Inferior parietal cortex (tissue), 1 donor: ENCODE measurements at regions not wholly inside any gene's neighbourhood (a gene's known extent, or its start where the extent isn't known, plus 50 kb on each side); places are given as distances from the start of the nearest gene placed in this dataset.
A peak's percentile ranks its signal among the peaks of the same experiment; 100 is the strongest.

Experiments used
- DNase-seq: peaks from one replicate; pipeline ENCODE4 v3.0.0-alpha.2; 2016; ENCODE audit errors: extremely low spot score

DNA sequence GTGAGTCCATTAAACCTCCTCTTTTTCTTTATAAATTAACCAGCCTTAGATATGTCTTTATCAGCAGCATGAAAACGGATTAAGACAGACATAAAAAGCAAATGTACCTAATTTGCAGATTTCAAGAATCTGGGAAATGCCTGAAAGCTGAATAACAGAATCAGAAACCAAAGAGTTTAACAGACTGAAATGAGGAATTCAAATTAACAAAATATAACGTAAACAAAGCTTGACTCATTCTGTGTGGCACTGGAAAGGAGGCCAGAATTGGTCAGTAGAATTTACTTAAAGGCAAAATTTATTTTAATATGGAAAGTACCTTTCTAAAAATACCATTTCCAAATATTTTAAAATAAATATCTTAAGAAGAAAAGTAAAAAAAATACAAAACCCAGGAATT is 540.6 kb upstream of the HTR2A start:
- no peak for DNase-seq

DNA sequence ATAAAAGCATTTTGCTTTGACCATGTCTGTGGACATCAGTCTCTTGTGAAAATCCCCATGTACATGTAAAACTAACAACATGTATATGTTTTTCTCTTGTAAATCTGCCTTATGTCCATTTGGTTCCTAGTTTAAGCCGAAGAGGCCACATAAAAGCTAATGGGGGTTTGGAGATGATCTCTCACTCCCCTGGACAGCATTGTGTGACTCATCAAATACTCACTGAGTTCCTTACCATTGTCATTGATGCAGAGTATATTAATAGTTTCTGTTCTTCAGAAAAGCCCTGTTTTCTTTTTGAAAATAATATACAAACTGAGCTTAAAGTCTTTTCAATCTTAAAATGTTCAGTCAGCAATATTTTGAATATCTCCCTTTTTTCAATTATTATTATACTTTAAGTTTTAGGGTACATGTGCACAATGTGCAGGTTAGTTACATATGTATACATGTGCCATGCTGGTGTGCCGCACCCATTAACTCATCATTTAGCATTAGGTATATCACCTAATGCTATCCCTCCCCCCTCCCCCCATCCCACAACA is 536.7 kb upstream of the HTR2A start:
- DNase-seq, result no peak

- DNase-seq, result peak; percentile 75
These were observed 529.4 kb upstream of the HTR2A start for GRCh38 chr13:47426126-47426849.

- DNase-seq, result no peak
These were observed 524.7 kb upstream of the HTR2A start for GRCh38 chr13:47421525-47421924.

GRCh38 chr13:47420568-47420967 is 523.7 kb upstream of the HTR2A start:
- no peak for DNase-seq

- DNase-seq, result no peak
These were observed 523.2 kb upstream of the HTR2A start for GRCh38 chr13:47420020-47420419.

- no peak for DNase-seq
These were observed 521.5 kb upstream of the HTR2A start for GRCh38 chr13:47418206-47418920.

DNA sequence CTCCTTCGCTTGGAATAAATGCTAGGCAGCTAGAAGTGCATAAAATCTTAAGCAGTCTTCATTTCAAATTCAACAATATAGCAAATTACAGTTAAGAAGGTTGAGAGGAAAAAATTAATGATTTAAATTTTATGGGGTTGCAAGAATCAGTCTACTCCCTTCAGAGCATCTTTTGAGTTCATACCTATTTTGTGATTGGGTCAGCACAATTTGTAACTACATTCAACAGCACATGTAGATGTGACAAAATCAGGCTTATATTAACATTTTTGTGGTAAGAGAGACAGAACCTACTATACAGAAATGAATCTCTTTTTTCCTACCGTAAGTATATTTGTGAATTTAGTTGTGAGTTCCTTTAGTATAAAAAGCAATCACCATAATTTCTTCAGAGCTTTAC is 520.6 kb upstream of the HTR2A start:
- DNase-seq, result no peak

DNA sequence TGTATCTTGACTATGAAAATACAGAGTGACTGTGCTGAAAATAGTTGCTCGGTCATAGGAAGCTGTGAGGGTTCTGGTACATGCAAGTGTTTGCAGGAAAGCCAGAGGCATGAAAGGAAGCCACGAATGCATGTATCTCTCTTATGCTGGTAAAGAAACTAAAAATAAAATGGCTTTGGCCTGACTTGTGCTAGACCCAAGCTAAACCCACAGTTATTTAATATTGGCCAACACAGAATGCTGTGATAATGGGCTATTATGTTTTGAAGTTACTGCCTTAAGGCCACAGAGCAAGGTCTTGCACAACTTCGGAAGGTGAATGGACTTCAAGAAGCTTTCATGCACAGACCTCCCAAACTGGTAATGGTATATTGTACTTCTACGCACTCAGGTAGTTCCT is 518.2 kb upstream of the HTR2A start:
- no peak for DNase-seq

DNA sequence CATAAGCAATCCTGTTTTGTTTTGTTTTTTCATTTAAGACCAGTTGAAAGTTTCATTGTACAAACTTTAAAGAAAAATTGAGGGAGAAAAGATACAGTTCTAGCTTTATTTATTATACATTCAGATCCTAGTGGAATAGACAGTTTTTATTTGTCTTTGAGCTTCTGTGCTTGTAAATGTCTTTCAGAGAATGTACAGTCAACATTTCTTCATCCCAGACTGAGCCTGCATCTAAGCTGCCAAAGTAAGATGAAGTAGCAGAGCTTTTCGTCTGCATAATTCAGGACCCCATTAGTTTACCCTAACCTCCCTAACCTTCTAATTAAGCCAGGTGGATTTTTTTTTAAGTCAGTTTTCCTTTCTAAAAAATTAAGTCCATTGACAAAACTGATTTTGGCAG is 516.7 kb upstream of the HTR2A start:
- no peak for DNase-seq

DNA sequence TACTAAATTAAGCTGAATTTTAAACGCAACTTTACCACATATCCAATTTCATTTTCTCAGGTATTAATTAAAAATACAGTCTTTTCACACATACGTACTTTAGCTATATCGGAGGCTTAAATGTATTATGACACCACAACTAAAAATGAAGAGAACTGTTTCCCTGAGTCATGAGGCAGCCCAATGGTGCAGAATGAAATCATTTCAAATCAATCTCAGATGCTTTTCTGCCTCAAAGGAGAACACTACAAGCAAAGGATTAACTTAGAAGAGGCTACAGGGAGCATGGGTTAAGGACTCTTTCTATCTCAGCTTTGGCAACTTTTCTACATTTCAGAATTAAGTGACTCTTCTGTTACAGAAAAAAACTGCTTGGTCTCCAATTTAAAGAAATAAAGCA is 516.3 kb upstream of the HTR2A start:
- DNase-seq, result no peak

DNA sequence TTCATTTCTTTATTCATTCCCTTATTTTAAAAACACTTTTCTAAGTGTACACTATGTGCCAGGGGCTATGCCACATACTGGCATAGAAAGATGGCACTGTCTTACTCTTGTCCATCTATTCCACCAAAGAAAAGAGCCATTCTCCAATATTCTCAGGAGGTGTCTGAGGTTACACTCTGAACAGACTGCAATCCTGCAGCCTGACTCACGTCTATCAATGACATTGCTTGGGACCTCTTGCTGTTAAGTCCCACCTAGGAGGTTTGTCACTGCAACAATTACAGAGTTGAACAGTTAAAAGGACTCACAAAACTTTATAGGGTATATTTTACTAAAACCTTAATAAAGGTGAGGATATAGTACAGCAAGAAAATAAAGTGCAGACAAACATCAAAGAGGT is 512.9 kb upstream of the HTR2A start:
- no peak for DNase-seq

DNA sequence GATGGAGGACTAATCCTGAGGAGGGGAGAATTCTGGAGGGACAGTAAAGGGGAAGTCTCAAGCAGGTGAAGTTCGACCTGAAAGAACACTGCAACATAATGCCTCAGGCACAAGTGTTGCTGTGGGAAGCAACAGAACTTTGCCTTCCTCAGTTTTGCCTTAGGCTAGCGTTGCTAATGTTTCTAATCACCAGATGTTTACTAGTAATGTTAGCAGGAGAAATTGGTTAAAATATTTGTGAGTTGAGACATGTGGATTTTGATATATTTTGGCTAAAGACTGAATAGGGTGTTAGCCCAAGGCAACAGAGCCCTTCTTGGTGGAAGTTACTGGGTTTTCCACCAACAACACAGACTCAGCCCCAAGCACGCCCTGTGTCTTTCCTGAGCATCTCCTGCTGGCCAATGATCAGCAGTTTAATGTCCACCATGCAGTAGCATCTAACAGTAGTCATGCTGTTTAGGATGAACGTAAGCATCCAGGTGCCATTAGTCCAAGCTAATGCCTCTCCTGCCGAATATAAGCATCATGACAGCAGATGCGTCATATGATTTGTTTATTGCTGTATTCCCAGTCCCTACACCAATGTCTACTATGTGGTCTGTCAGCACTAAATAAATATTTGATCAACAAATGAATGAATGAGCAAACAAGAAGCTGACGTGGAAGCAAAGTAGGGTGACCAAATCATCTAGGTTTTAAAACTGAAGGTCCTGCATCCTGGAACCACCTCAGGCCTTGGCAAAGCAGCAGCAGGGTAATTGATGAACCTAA is 511.9 kb upstream of the HTR2A start:
- no peak for DNase-seq

- no peak for DNase-seq
These were observed 511.0 kb upstream of the HTR2A start for GRCh38 chr13:47407808-47408207.

DNA sequence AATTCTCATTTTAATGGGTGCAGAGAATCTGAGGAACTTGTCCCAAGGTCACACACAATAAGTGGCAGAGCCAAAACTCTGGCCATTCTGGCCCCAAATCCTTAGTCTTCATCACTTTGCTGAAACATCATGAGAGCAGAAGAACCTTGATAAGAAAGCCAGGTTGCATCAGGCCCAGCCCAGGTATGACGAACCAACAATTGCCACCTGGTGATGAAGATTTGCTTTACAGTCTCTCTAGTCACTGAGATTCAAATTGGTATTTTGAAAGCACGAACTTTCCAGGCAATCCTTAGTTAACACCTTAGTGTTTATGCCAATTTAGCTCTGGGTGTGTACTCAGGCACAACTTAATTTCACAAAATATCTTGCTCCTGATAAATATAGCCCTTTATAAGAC is 502.7 kb upstream of the HTR2A start:
- no peak for DNase-seq

GRCh38 chr13:47397739-47398138 is 500.9 kb upstream of the HTR2A start:
- DNase-seq, result no peak

DNA sequence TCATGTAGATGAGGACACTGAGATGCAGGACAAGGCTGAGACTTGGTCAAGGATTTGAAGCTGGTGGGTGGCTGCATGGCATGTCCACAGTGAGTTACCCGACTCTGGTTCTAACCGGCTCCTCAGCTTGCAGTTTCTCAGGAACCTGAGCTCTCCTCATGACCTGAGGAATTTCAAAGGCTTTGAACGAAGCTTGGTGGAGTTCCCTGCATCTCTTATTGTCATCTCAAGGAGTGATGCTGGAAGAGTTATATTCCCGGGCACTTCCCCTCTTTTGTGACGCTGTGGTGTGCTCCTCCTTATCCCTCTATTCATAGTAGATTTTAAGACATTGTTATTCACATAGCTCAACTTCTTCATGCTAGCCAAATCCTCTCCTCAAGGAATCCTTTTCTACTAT is 500.1 kb upstream of the HTR2A start:
- DNase-seq, result no peak

DNA sequence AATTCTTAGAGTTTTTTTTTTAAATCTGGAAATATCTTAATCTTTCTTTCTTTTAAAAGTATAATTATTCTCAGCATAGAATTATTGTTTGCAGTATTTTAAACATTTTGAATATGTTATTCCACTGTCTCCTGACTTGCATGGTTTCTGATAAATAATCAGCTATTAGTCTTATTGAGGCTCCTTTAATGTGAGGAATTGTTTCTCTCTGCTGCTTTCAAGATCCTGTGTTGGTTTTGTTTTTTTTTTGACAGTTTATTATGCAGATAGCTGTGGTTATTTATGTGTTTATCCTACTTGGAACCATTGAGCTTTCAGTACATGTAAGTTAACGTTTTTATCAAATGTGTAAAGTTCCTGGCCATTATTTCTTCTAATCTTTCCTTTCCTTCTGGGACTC is 477.9 kb upstream of the HTR2A start:
- no peak for DNase-seq

GRCh38 chr13:47372751-47373150 is 475.9 kb upstream of the HTR2A start:
- DNase-seq, result no peak

DNA sequence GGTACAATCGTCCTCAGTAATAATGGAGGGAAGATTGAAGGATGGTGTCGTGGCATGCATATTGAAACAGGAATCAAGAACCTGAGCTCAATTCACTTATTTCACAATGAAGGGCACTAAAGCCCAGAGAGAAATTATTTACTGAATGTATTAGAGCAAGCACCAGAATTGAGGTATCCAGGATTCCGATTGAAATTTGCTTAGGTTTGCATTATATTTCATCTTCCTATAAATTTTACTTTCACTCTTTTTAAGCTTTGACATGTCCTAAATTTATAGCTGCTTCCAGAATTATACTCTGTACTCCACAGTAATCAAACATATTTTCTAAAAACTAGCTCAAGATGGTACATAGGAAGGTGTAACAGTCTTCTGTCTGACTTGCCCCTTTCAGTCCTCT is 454.9 kb upstream of the HTR2A start:
- no peak for DNase-seq

DNA sequence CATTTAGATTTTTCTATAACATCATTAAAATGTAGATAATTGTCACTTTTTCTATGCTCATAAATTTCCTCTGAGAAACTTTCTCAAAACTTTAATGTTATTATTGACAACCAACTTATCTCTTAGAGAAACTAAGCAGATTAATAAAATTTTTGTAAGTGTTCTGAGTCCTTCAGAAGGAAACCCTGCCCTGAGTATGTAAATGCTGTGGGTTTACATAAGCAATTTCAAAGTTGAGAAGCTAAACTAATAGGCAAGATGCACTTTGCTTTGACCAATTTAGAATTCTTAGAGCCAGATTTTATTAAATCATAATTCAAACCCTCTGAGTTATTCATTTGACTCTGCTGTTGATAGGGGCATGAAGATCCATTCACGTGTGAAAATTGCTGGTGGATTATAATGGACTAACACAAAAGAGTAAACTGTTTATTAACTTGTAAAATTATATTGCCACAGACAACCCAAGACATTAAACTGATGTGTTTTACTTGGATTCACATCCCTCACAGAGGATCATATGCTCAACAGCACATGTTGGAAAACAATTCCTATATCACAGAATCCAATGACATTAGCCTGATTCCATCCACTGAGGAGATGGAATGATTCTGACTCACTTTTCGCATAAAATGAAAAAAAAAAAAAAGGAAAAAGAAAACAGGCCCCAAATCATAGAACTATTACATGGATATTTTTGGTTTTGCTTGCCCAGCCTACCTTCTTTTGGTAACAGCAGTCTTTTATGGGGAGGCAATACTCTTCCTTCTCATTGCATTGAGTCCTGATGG is 453.7 kb upstream of the HTR2A start:
- no peak for DNase-seq

- DNase-seq, result no peak
These were observed 452.4 kb upstream of the HTR2A start for GRCh38 chr13:47349211-47349610.
